ENCODE measurements at regions not wholly inside any gene's neighbourhood (a gene's known extent, or its start where the extent isn't known, plus 50 kb on each side); places are given as distances from the start of the nearest gene placed in this dataset.

- no peak for DNase-seq (ENCODE audit: low read depth)
- TF ChIP-seq, protein P1, sequence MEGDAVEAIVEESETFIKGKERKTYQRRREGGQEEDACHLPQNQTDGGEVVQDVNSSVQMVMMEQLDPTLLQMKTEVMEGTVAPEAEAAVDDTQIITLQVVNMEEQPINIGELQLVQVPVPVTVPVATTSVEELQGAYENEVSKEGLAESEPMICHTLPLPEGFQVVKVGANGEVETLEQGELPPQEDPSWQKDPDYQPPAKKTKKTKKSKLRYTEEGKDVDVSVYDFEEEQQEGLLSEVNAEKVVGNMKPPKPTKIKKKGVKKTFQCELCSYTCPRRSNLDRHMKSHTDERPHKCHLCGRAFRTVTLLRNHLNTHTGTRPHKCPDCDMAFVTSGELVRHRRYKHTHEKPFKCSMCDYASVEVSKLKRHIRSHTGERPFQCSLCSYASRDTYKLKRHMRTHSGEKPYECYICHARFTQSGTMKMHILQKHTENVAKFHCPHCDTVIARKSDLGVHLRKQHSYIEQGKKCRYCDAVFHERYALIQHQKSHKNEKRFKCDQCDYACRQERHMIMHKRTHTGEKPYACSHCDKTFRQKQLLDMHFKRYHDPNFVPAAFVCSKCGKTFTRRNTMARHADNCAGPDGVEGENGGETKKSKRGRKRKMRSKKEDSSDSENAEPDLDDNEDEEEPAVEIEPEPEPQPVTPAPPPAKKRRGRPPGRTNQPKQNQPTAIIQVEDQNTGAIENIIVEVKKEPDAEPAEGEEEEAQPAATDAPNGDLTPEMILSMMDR (IDR thresholded peaks at IDR 0.05; ENCODE audit: control insufficient read depth, insufficient read depth, low read depth, low read length, missing control alignments) = no peak
- no peak overlapping the region for H3K4me3 ChIP-seq (ENCODE audit: control insufficient read depth, low read depth, low read length)
Measured at GRCh38 chr20:60820149-60820548, 431.9 kb upstream of the CDH4 start.

- no peak overlapping the region for H3K4me3 ChIP-seq (ENCODE audit: control insufficient read depth, low read depth, low read length)
- DNase-seq (ENCODE audit: low read depth) = no peak
- TF ChIP-seq, protein P1 (IDR thresholded peaks at IDR 0.05; ENCODE audit: control insufficient read depth, insufficient read depth, low read depth, low read length, missing control alignments) = no peak
Measured at GRCh38 chr20:60820918-60821317, 431.1 kb upstream of the CDH4 start.

DNA sequence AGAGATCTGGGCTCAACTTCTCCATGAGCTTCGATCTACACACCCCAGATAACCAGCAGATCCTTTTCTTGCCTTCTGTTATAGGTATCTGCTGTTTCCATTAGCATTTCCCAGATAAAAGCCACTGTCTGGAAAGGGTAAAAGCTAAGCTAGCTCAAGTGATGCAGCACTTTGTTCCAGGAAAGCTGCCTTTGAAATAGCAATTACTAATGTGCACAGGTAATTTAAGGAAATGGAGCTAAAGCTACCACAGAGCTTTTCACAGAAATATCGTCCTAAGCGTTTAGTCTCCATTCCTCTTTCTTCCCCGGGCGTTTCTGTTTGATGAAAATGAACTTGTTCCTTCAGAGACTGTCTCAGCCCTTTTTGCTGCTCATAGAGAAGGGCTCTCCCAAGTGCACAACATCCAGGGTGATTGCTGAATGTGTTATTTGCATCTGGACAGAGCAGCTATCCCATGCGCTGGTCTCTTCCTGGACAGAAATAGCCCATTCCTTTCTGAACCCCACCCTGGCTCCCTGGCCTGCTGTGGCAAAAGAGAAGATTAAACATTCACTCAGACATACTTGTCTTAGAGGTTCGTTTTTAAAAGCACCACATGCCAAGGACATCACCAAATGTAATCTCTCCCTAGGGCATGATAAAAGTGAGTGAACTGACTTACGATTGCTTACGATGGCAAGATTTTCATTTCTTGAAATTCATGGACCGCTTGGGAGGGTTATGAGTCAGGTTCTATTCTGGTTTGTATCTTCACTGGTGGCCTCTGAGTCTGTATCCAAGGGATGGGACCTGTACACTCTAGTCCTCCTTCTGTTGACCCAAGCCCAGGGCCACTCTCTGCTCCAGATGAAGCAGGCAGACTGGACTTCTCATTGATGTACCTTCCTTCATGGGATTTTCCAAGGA is 429.1 kb upstream of the CDH4 start:
- H3K4me3 ChIP-seq (ENCODE audit: control insufficient read depth, low read depth, low read length) = no peak overlapping the region
- DNase-seq (ENCODE audit: low read depth) = no peak
- TF ChIP-seq, protein P1 (IDR thresholded peaks at IDR 0.05; ENCODE audit: control insufficient read depth, insufficient read depth, low read depth, low read length, missing control alignments) = no peak

- TF ChIP-seq, protein P1 (IDR thresholded peaks at IDR 0.05; ENCODE audit: control insufficient read depth, insufficient read depth, low read depth, low read length, missing control alignments) = no peak
- no peak for DNase-seq (ENCODE audit: low read depth)
- H3K4me3 ChIP-seq (ENCODE audit: control insufficient read depth, low read depth, low read length) = no peak overlapping the region
Measured at GRCh38 chr20:60835876-60836275, 416.2 kb upstream of the CDH4 start.

GRCh38 chr20:60837173-60837770 is 414.8 kb upstream of the CDH4 start:
- TF ChIP-seq, protein P1 (IDR thresholded peaks at IDR 0.05; ENCODE audit: control insufficient read depth, insufficient read depth, low read depth, low read length, missing control alignments) = no peak
- H3K4me3 ChIP-seq (ENCODE audit: control insufficient read depth, low read depth, low read length) = no peak overlapping the region
- no peak for DNase-seq (ENCODE audit: low read depth)

GRCh38 chr20:60838297-60838696 is 413.8 kb upstream of the CDH4 start:
- TF ChIP-seq, protein P1 (IDR thresholded peaks at IDR 0.05; ENCODE audit: control insufficient read depth, insufficient read depth, low read depth, low read length, missing control alignments) = no peak
- DNase-seq (ENCODE audit: low read depth) = no peak

More at GRCh38 chr20:60838297-60838696, 413.8 kb upstream of the CDH4 start:
- H3K4me3 ChIP-seq (ENCODE audit: control insufficient read depth, low read depth, low read length) = no peak overlapping the region
